HEK293 (cell line): ENCODE measurements at regions not wholly inside any gene's neighbourhood (a gene's known extent, or its start where the extent isn't known, plus 50 kb on each side); places are given as distances from the start of the nearest gene placed in this dataset.

Source experiments
- CTCF ChIA-PET: fragments of 350-600 bp; formaldehyde crosslinking; extraction: SDS; loops from one replicate; lab custom pipeline; 2021; ENCODE audit warnings: antibody characterized with exemption; lab: Yijun Ruan, JAX
- POLR2A ChIA-PET: fragments of 300-600 bp; formaldehyde crosslinking; extraction: SDS; loops from one replicate; lab custom pipeline; 2020; ENCODE audit warnings: antibody characterized with exemption, inconsistent platforms; lab: Yijun Ruan, JAX
- H3K27ac ChIP-seq: fragments of 200-500 bp; sonication (Bioruptor generic); 2 replicates; pipeline ENCODE4 v1.5.1; 2014; ENCODE audit warnings: low read depth, low read length, control low read depth, inconsistent platforms; ENCODE audit errors: extremely low read depth
- H3K36me3 ChIP-seq, 2 experiments: fragments of 200-500 bp in 1 of 2; sonication (Bioruptor generic) in 1 of 2; 1 replicate in 1 of 2; 2 replicates in 1 of 2; pipeline ENCODE4 v1.5.1; 2014 to 2017; ENCODE audit warnings: inconsistent platforms in 2 of 2, low read length in 2 of 2; ENCODE audit not compliant: control insufficient read depth in 2 of 2, insufficient read depth in 1 of 2
- H3K4me1 ChIP-seq: fragments of 200-500 bp; sonication (Bioruptor generic); 2 replicates; pipeline ENCODE4 v1.5.1; 2014; ENCODE audit warnings: mild to moderate bottlenecking, low read length, inconsistent platforms; ENCODE audit not compliant: control insufficient read depth, insufficient read depth
- H3K4me3 ChIP-seq: 2 replicates; pipeline ENCODE4 v1.5.1; 2011; ENCODE audit warnings: low read depth, mild to moderate bottlenecking, control low read depth, low read length, moderate library complexity
- H3K9me3 ChIP-seq: fragments of 200-500 bp; sonication (Bioruptor generic); 2 replicates; pipeline ENCODE4 v1.5.1; 2014; ENCODE audit warnings: low read depth, low read length, inconsistent platforms; ENCODE audit not compliant: control insufficient read depth, insufficient read depth
- ELK4 ChIP-seq: IDR thresholded peaks from 2 replicates; pipeline ENCODE4 v1.6.1; 2011; ENCODE audit warnings: mild to moderate bottlenecking, low read depth, low read length, borderline replicate concordance
- GLIS2 ChIP-seq: fragments of 450-650 bp; formaldehyde crosslinking; IDR thresholded peaks from 2 replicates; pipeline ENCODE4 v1.5.1; 2016; ENCODE audit warnings: missing biosample characterization, missing genetic modification characterization
- IKZF3 ChIP-seq: fragments of 450-650 bp; IDR thresholded peaks from 2 replicates; pipeline ENCODE4 v1.5.0; 2018; ENCODE audit warnings: missing biosample characterization, mild to moderate bottlenecking, missing genetic modification characterization, moderate library complexity
- YY2 ChIP-seq: fragments of 450-650 bp; formaldehyde crosslinking; IDR thresholded peaks from 2 replicates; pipeline ENCODE4 v1.5.1; 2016; ENCODE audit warnings: missing biosample characterization, missing genetic modification characterization
- ZBTB21 ChIP-seq: fragments of 450-650 bp; formaldehyde crosslinking; IDR thresholded peaks from 2 replicates; pipeline ENCODE4 v1.5.1; 2017; ENCODE audit warnings: missing biosample characterization, missing genetic modification characterization
- ZNF112 ChIP-seq: fragments of 450-650 bp; formaldehyde crosslinking; IDR thresholded peaks from 2 replicates; pipeline ENCODE4 v1.5.0; 2017; ENCODE audit warnings: missing biosample characterization, missing genetic modification characterization
- ZNF140 ChIP-seq: fragments of 450-650 bp; formaldehyde crosslinking; IDR thresholded peaks from 2 replicates; pipeline ENCODE4 v1.5.1; 2016; ENCODE audit warnings: missing biosample characterization, missing genetic modification characterization
- ZNF24 ChIP-seq: fragments of 450-650 bp; formaldehyde crosslinking; IDR thresholded peaks from 2 replicates; pipeline ENCODE4 v1.5.1; 2016; ENCODE audit warnings: missing biosample characterization, missing genetic modification characterization
- ZNF280D ChIP-seq: fragments of 450-650 bp; formaldehyde crosslinking; IDR thresholded peaks from 2 replicates; pipeline ENCODE4 v1.5.1; 2016; ENCODE audit warnings: missing biosample characterization, missing genetic modification characterization
- ZNF501 ChIP-seq: fragments of 450-650 bp; formaldehyde crosslinking; IDR thresholded peaks from 2 replicates; pipeline ENCODE4 v1.5.1; 2016; ENCODE audit warnings: missing biosample characterization, missing genetic modification characterization
- ZNF664 ChIP-seq: fragments of 450-650 bp; formaldehyde crosslinking; IDR thresholded peaks from 2 replicates; pipeline ENCODE4 v1.5.1; 2016; ENCODE audit warnings: missing biosample characterization, missing genetic modification characterization
- ZNF670 ChIP-seq: fragments of 450-650 bp; formaldehyde crosslinking; IDR thresholded peaks from 2 replicates; pipeline ENCODE4 v1.5.1; 2016; ENCODE audit warnings: missing biosample characterization, missing genetic modification characterization, low read depth
- ZNF692 ChIP-seq: fragments of 450-650 bp; formaldehyde crosslinking; IDR thresholded peaks from 2 replicates; pipeline ENCODE4 v1.5.1; 2016; ENCODE audit warnings: missing biosample characterization, missing genetic modification characterization
- ZNF768 ChIP-seq: fragments of 450-650 bp; formaldehyde crosslinking; IDR thresholded peaks from 2 replicates; pipeline ENCODE4 v1.5.1; 2018; ENCODE audit warnings: missing biosample characterization, mild to moderate bottlenecking, missing genetic modification characterization
- TF ChIP-seq, protein P1 (sequence below): fragments of 450-650 bp; formaldehyde crosslinking; IDR thresholded peaks from 2 replicates; pipeline ENCODE4 v1.5.1; 2017; ENCODE audit warnings: missing biosample characterization, missing genetic modification characterization

GRCh38 chr12:17640615-17641014 is 449.4 kb downstream of the RERGL start:
- CTCF ChIA-PET: interaction anchor here (0.7 kb wide), 1 partner anchor 1065 kb away, joined by 3 read pairs; no protein-coding TSS in a partner anchor
- TF ChIP-seq ZBTB21 (no peak), ZNF24 (tag by site-specific recombination) (no peak)
- TF ChIP-seq, protein P1, sequence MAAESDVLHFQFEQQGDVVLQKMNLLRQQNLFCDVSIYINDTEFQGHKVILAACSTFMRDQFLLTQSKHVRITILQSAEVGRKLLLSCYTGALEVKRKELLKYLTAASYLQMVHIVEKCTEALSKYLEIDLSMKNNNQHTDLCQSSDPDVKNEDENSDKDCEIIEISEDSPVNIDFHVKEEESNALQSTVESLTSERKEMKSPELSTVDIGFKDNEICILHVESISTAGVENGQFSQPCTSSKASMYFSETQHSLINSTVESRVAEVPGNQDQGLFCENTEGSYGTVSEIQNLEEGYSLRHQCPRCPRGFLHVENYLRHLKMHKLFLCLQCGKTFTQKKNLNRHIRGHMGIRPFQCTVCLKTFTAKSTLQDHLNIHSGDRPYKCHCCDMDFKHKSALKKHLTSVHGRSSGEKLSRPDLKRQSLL (tag by site-specific recombination): no peak

DNA sequence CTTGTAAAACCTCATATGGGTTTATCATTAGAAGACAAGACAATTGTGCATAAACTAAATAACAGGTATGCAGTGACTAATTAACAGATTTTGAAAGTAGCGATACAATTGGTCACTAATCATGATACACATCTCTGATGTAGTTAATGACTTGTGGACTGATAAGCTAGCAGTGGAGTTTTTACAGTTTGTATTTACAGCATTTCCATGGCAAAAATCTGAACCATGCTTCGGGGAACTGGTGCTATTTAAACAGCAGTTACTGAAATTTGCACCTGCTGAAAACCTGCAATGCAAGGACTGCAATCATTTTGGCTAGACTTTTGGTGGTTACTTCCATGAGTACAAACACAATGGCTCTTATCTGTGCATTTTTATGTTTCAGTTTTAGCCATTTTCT is 471.2 kb downstream of the RERGL start:
- TF ChIP-seq ZNF280D: no peak
- TF ChIP-seq YY2: no peak
- TF ChIP-seq ZNF670 (tag by site-specific recombination): no peak
- H3K4me1 ChIP-seq: no peaks in the 10 kb centered on the region
- no peak overlapping the region for H3K4me3 ChIP-seq
- H3K27ac ChIP-seq: no peak overlapping the region
- H3K9me3 ChIP-seq: no peaks in the 10 kb centered on the region
- ChIA-PET CTCF (no interaction called here), POLR2A (no interaction called here)
- H3K36me3 ChIP-seq: no peaks in the 10 kb centered on the region

More at GRCh38 chr12:17640615-17641014, 449.4 kb downstream of the RERGL start:
- Histone ChIP-seq H3K9me3 (no peaks in the 10 kb centered on the region), H3K4me3 (no peak overlapping the region), H3K27ac (no peak overlapping the region), H3K36me3 (no peaks in the 10 kb centered on the region), H3K4me1 (no peaks in the 10 kb centered on the region)
- POLR2A ChIA-PET: no interaction called here

DNA sequence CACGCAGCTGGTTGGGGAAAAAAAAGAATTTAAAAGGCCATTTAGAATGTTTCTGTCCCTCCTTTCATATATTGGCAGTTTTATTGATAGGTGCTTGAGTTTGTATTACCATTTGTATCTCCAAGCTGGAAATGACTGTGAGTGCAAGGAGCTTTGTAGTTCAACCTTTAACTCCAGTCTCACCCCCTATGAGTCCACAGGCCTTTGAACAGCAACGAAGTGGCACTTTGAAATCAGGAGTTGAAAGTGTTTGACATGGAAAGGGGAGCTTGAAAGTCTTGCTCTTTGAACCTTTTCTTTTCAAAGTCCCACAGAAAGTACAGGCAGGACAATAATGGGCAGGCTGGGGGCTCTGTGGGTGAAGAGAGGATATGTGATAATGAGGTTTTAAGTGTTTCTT is 480.3 kb downstream of the RERGL start:
- Histone ChIP-seq H3K36me3 (no peaks in the 10 kb centered on the region), H3K27ac (no peak overlapping the region), H3K9me3 (no peaks in the 10 kb centered on the region), H3K4me3 (no peak overlapping the region), H3K4me1 (no peaks in the 10 kb centered on the region)
- ChIA-PET CTCF (interaction anchor here (0.6 kb wide), 1 partner anchor 20 kb away, joined by 5 read pairs; no protein-coding TSS in a partner anchor), POLR2A (no interaction called here)
- no peak for TF ChIP-seq ZBTB21

- TF ChIP-seq IKZF3 (tag by site-specific recombination): no peak
- no peak for TF ChIP-seq GLIS2 (tag by site-specific recombination)
- no peak for TF ChIP-seq ELK4
- TF ChIP-seq ZNF501: no peak
- no peak for TF ChIP-seq ZNF692 (tag by site-specific recombination)
- no peak for TF ChIP-seq ZNF140 (tag by site-specific recombination)
- TF ChIP-seq ZNF768 (tag by site-specific recombination): no peak
- TF ChIP-seq ZNF112 (tag by site-specific recombination): no peak
- no peak for TF ChIP-seq ZNF664
- ChIA-PET POLR2A (no interaction called here), CTCF (interaction anchor here (0.6 kb wide), 1 partner anchor 19 kb away, joined by 5 read pairs; no protein-coding TSS in a partner anchor)
Measured at GRCh38 chr12:17609153-17609552, 480.8 kb downstream of the RERGL start.

More at GRCh38 chr12:17609153-17609552, 480.8 kb downstream of the RERGL start:
- H3K27ac ChIP-seq: no peak overlapping the region
- no peaks in the 10 kb centered on the region for H3K4me1 ChIP-seq
- H3K9me3 ChIP-seq: no peaks in the 10 kb centered on the region
- H3K4me3 ChIP-seq: no peak overlapping the region
- no peaks in the 10 kb centered on the region for H3K36me3 ChIP-seq
